ENCODE measurements at regions not wholly inside any gene's neighbourhood (a gene's known extent, or its start where the extent isn't known, plus 50 kb on each side); places are given as distances from the start of the nearest gene placed in this dataset.
"Not testable (repeated sequence)": the region's sequence is repeated elsewhere in the genome, so short reads cannot be mapped to it uniquely, and the experiment has no call there.

- Histone ChIP-seq H3K4me2 (ENCODE audit: low read length, poor library complexity, severe bottlenecking) (no peak overlapping the region), H4K91ac (ENCODE audit: low read length) (no peak overlapping the region), H3K9me3 (ENCODE audit: control insufficient read depth, low read length) (no peaks in the 10 kb centered on the region), H2AFZ (ENCODE audit: low read depth, low read length) (no peak overlapping the region), H2AK5ac (ENCODE audit: low read length, severe bottlenecking) (peak overlapping the region; percentile 83), H3K23ac (ENCODE audit: low read length in 2 of 2) (no peak overlapping the region), H3K27ac (ENCODE audit: low read length, poor library complexity, severe bottlenecking) (no peak overlapping the region), H3K4me1 (ENCODE audit: control insufficient read depth, insufficient read depth, low read depth, low read length) (no peaks in the 10 kb centered on the region), H3K27me3 (ENCODE audit: control insufficient read depth in 1 of 2, insufficient read depth in 1 of 2, low read length in 2 of 2) (no peaks in the 10 kb centered on the region), H2BK120ac (ENCODE audit: low read depth, low read length) (no peak overlapping the region), H2BK15ac (ENCODE audit: low read depth, poor library complexity, severe bottlenecking) (no peak overlapping the region), H3K79me1 (replicated peaks; ENCODE audit: low read length, poor library complexity, severe bottlenecking) (no peaks in the 10 kb centered on the region), H3K4ac (ENCODE audit: low read depth in 1 of 2, low read length in 2 of 2) (no peak overlapping the region), H3K9ac (ENCODE audit: low read length) (no peak overlapping the region), H4K8ac (ENCODE audit: low read length) (no peak overlapping the region), H3K4me3 (ENCODE audit: insufficient read depth in 1 of 2, low read depth in 1 of 2, low read length in 2 of 2) (no peak overlapping the region), H3K14ac (ENCODE audit: low read length in 2 of 2) (no peak overlapping the region), H3K36me3 (ENCODE audit: control insufficient read depth in 1 of 2, insufficient read depth in 2 of 2, low read depth in 1 of 2, low read length in 2 of 2) (no peaks in the 10 kb centered on the region), H2BK12ac (ENCODE audit: low read length in 2 of 2) (no peak overlapping the region), H2BK5ac (ENCODE audit: low read depth, low read length, poor library complexity, severe bottlenecking) (no peak overlapping the region), H3K18ac (ENCODE audit: low read depth in 1 of 2, low read length in 2 of 2) (no peak overlapping the region)
- no peak for DNase-seq
- 69% methylated on average over 4 of the region's 6 CpGs for WGBS
These were observed 180.7 kb upstream of the LMCD1 start for GRCh38 chr3:8320711-8321458.

GRCh38 chr3:8324747-8325146 is 176.9 kb upstream of the LMCD1 start:
- no peaks in the 10 kb centered on the region for H3K4me1 ChIP-seq (ENCODE audit: control insufficient read depth, insufficient read depth, low read depth, low read length)
- H3K4me3 ChIP-seq (ENCODE audit: insufficient read depth in 1 of 2, low read depth in 1 of 2, low read length in 2 of 2): no peak overlapping the region
- H2AFZ ChIP-seq (ENCODE audit: low read depth, low read length): no peak overlapping the region
- H2BK120ac ChIP-seq (ENCODE audit: low read depth, low read length): no peak overlapping the region
- H3K36me3 ChIP-seq (ENCODE audit: control insufficient read depth in 1 of 2, insufficient read depth in 2 of 2, low read depth in 1 of 2, low read length in 2 of 2): no peaks in the 10 kb centered on the region
- no peak overlapping the region for H3K18ac ChIP-seq (ENCODE audit: low read depth in 1 of 2, low read length in 2 of 2)
- H2BK15ac ChIP-seq (ENCODE audit: low read depth, poor library complexity, severe bottlenecking): no peak overlapping the region
- H3K23ac ChIP-seq (ENCODE audit: low read length in 2 of 2): no peak overlapping the region
- no peak overlapping the region for H4K91ac ChIP-seq (ENCODE audit: low read length)
- peak; percentile 36 for DNase-seq
- 73% methylated on average over 3 of the region's 3 CpGs for WGBS
- H2AK5ac ChIP-seq (ENCODE audit: low read length, severe bottlenecking): no peak overlapping the region
- no peak overlapping the region for H3K4ac ChIP-seq (ENCODE audit: low read depth in 1 of 2, low read length in 2 of 2)
- H3K79me1 ChIP-seq (replicated peaks; ENCODE audit: low read length, poor library complexity, severe bottlenecking): no peaks in the 10 kb centered on the region
- H3K27ac ChIP-seq (ENCODE audit: low read length, poor library complexity, severe bottlenecking): no peak overlapping the region
- no peak overlapping the region for H3K9ac ChIP-seq (ENCODE audit: low read length)
- H3K9me3 ChIP-seq (ENCODE audit: control insufficient read depth, low read length): no peaks in the 10 kb centered on the region
- H2BK12ac ChIP-seq (ENCODE audit: low read length in 2 of 2): no peak overlapping the region
- H3K4me2 ChIP-seq (ENCODE audit: low read length, poor library complexity, severe bottlenecking): no peak overlapping the region
- H2BK5ac ChIP-seq (ENCODE audit: low read depth, low read length, poor library complexity, severe bottlenecking): no peak overlapping the region
- H4K8ac ChIP-seq (ENCODE audit: low read length): no peak overlapping the region
- H3K14ac ChIP-seq (ENCODE audit: low read length in 2 of 2): no peak overlapping the region
- H3K27me3 ChIP-seq (ENCODE audit: control insufficient read depth in 1 of 2, insufficient read depth in 1 of 2, low read length in 2 of 2): no peaks in the 10 kb centered on the region

GRCh38 chr3:8325306-8325705 is 176.3 kb upstream of the LMCD1 start:
- Histone ChIP-seq H3K14ac (ENCODE audit: low read length in 2 of 2) (no peak overlapping the region), H2BK120ac (ENCODE audit: low read depth, low read length) (no peak overlapping the region), H3K27me3 (ENCODE audit: control insufficient read depth in 1 of 2, insufficient read depth in 1 of 2, low read length in 2 of 2) (no peaks in the 10 kb centered on the region), H2AK5ac (ENCODE audit: low read length, severe bottlenecking) (no peak overlapping the region), H4K8ac (ENCODE audit: low read length) (no peak overlapping the region), H3K4me3 (ENCODE audit: insufficient read depth in 1 of 2, low read depth in 1 of 2, low read length in 2 of 2) (no peak overlapping the region), H3K27ac (ENCODE audit: low read length, poor library complexity, severe bottlenecking) (no peak overlapping the region), H3K79me1 (replicated peaks; ENCODE audit: low read length, poor library complexity, severe bottlenecking) (no peaks in the 10 kb centered on the region), H2BK5ac (ENCODE audit: low read depth, low read length, poor library complexity, severe bottlenecking) (no peak overlapping the region), H2AFZ (ENCODE audit: low read depth, low read length) (no peak overlapping the region), H3K18ac (ENCODE audit: low read depth in 1 of 2, low read length in 2 of 2) (no peak overlapping the region), H3K4me2 (ENCODE audit: low read length, poor library complexity, severe bottlenecking) (no peak overlapping the region), H2BK12ac (ENCODE audit: low read length in 2 of 2) (no peak overlapping the region), H3K23ac (ENCODE audit: low read length in 2 of 2) (no peak overlapping the region), H3K36me3 (ENCODE audit: control insufficient read depth in 1 of 2, insufficient read depth in 2 of 2, low read depth in 1 of 2, low read length in 2 of 2) (no peaks in the 10 kb centered on the region), H3K9me3 (ENCODE audit: control insufficient read depth, low read length) (no peaks in the 10 kb centered on the region), H4K91ac (ENCODE audit: low read length) (no peak overlapping the region), H3K9ac (ENCODE audit: low read length) (no peak overlapping the region), H3K4me1 (ENCODE audit: control insufficient read depth, insufficient read depth, low read depth, low read length) (no peaks in the 10 kb centered on the region), H3K4ac (ENCODE audit: low read depth in 1 of 2, low read length in 2 of 2) (no peak overlapping the region), H2BK15ac (ENCODE audit: low read depth, poor library complexity, severe bottlenecking) (no peak overlapping the region)
- WGBS: no CpG with 5 or more reads among the region's 2 CpGs
- DNase-seq: no peak

GRCh38 chr3:8325833-8326232 is 175.8 kb upstream of the LMCD1 start:
- not testable (repeated sequence) for H3K36me3 ChIP-seq (ENCODE audit: control insufficient read depth in 1 of 2, insufficient read depth in 2 of 2, low read depth in 1 of 2, low read length in 2 of 2); H3K4me2 ChIP-seq (ENCODE audit: low read length, poor library complexity, severe bottlenecking); H3K4ac ChIP-seq (ENCODE audit: low read depth in 1 of 2, low read length in 2 of 2); H3K4me3 ChIP-seq (ENCODE audit: insufficient read depth in 1 of 2, low read depth in 1 of 2, low read length in 2 of 2); H3K23ac ChIP-seq (ENCODE audit: low read length in 2 of 2); H2AK5ac ChIP-seq (ENCODE audit: low read length, severe bottlenecking); H3K79me1 ChIP-seq (replicated peaks; ENCODE audit: low read length, poor library complexity, severe bottlenecking); H3K27ac ChIP-seq (ENCODE audit: low read length, poor library complexity, severe bottlenecking); H2BK120ac ChIP-seq (ENCODE audit: low read depth, low read length); H2BK12ac ChIP-seq (ENCODE audit: low read length in 2 of 2); H2AFZ ChIP-seq (ENCODE audit: low read depth, low read length); H3K27me3 ChIP-seq (ENCODE audit: control insufficient read depth in 1 of 2, insufficient read depth in 1 of 2, low read length in 2 of 2); H4K8ac ChIP-seq (ENCODE audit: low read length); H2BK5ac ChIP-seq (ENCODE audit: low read depth, low read length, poor library complexity, severe bottlenecking); H3K4me1 ChIP-seq (ENCODE audit: control insufficient read depth, insufficient read depth, low read depth, low read length); DNase-seq; H3K18ac ChIP-seq (ENCODE audit: low read depth in 1 of 2, low read length in 2 of 2); H2BK15ac ChIP-seq (ENCODE audit: low read depth, poor library complexity, severe bottlenecking); H3K14ac ChIP-seq (ENCODE audit: low read length in 2 of 2); H3K9ac ChIP-seq (ENCODE audit: low read length); H4K91ac ChIP-seq (ENCODE audit: low read length); H3K9me3 ChIP-seq (ENCODE audit: control insufficient read depth, low read length)
- WGBS: 90% methylated on average over 10 of the region's 18 CpGs

All from mesenchymal stem cell (in vitro differentiated cells and primary cell).